Fibroblast of the aortic adventitia (primary cell): ENCODE measurements at regions not wholly inside any gene's neighbourhood (a gene's known extent, or its start where the extent isn't known, plus 50 kb on each side); places are given as distances from the start of the nearest gene placed in this dataset.

ENCODE experiments used
- DNase-seq: peaks from one replicate; pipeline ENCODE4 v3.0.0-alpha.2; 2010; ENCODE audit warnings: low read depth
- H3K4me3 ChIP-seq: 2 replicates; pipeline ENCODE4 v1.5.1; 2011; ENCODE audit warnings: low read depth, mild to moderate bottlenecking, control low read depth, low read length, moderate library complexity
- TF ChIP-seq, protein P1 (sequence below): IDR thresholded peaks from 2 replicates; pipeline ENCODE4 v1.5.1; 2011; ENCODE audit warnings: mild to moderate bottlenecking, low read length, control low read depth, inconsistent platforms; ENCODE audit not compliant: insufficient read depth

DNA sequence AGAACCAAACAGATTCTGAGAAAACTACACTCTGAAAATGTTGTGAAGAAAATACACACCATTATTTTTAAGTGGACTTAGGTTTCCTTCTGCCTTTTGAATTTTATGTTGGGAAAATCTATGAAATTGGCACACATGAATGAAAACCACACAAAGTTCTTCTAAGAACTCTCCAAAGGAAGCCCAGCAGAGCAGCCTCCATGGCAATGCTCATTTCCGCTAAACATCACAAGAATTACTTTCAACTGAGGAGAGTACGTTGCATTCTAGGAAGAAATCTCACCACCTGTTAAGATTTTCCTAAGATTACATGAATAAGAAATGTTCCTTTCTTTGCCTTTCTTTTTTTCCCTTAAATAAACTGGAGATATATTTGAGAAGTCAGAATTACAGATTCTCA is 154.2 kb downstream of the BARHL2 start:
- TF ChIP-seq, protein P1, sequence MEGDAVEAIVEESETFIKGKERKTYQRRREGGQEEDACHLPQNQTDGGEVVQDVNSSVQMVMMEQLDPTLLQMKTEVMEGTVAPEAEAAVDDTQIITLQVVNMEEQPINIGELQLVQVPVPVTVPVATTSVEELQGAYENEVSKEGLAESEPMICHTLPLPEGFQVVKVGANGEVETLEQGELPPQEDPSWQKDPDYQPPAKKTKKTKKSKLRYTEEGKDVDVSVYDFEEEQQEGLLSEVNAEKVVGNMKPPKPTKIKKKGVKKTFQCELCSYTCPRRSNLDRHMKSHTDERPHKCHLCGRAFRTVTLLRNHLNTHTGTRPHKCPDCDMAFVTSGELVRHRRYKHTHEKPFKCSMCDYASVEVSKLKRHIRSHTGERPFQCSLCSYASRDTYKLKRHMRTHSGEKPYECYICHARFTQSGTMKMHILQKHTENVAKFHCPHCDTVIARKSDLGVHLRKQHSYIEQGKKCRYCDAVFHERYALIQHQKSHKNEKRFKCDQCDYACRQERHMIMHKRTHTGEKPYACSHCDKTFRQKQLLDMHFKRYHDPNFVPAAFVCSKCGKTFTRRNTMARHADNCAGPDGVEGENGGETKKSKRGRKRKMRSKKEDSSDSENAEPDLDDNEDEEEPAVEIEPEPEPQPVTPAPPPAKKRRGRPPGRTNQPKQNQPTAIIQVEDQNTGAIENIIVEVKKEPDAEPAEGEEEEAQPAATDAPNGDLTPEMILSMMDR = no peak
- no peak for DNase-seq
- no peak overlapping the region for H3K4me3 ChIP-seq

DNA sequence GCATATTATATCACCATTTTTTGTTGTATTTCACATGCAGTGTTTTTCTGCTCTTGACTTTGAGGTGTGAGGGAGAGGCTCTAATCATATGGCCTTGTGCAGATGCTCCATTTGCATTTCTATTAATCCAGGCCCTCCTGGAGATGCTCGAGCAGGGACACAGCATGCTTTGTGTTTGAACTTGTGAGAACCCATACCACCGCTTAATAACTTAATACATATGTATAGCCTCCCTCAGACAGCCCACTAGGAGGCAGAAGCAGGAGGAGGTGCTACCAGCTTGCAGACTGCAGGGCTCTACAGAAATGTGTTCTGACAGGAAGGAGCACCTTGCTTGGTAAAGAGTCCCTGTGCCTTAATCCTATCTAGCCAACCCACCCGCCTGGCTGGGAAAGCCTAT is 155.2 kb downstream of the BARHL2 start:
- no peak overlapping the region for H3K4me3 ChIP-seq
- TF ChIP-seq, protein P1 = no peak
- DNase-seq = no peak

DNA sequence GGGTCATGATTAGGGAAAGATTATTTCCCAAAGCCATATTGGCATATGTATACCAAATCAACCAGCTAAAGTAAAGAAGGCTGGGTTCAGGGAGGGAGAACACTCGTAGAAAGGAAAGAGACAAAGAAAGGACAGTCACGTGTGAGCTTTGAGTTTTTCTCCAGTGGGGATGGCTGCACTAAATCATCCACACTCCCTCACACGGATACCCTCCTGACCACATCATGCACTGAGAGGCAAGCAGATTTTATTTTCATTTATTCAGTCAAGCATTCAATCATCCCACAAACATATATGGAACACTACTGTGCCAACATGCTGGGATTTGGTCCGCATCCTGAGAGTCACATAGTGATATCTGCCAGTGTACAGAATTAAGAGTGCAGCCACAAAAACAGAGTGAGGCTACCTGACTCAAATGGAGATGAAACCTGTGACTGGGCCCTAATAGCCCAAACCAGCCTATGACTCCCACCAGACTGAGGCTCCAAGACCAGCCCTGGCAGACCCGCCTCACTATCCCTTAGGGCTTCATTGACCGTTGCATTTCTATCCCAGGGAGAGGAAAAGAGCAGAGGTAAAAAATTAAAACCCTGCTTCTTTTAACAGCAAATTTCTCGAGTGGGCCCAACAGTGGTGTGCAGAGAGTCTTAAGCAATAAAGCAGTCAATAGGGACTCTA is 155.9 kb downstream of the BARHL2 start:
- H3K4me3 ChIP-seq = no peak overlapping the region
- no peak for DNase-seq
- TF ChIP-seq, protein P1 = no peak

DNA sequence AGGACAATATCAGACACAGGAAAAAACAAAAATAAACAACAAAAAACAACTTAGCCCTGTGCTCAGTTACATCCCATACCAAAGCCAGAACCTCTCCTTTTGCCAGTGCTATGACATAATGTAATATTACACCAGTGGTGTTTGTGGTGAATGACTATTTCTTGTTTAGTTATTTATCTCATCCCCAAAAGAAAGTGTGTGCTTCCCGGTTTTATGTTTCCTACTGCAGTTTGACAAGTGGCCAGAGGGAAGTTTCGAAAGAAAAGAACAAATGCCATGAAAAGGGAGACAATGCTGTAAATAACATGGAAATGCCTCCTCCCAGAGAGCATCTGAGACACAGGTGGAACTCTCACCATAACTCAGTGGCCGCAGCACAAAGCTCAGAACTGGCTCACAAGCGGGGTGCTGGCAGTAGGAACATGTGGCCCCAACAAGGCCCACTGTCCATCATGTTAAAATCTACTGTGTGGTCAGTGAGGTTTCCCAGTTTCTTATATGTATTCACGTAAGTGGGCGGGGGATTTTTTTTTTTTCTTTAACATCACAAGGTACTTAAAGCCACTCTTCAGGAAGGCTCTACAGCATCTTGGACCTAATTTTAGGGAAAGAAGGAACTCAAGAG is 158.2 kb downstream of the BARHL2 start:
- H3K4me3 ChIP-seq = no peak overlapping the region
- TF ChIP-seq, protein P1 = no peak
- no peak for DNase-seq

DNA sequence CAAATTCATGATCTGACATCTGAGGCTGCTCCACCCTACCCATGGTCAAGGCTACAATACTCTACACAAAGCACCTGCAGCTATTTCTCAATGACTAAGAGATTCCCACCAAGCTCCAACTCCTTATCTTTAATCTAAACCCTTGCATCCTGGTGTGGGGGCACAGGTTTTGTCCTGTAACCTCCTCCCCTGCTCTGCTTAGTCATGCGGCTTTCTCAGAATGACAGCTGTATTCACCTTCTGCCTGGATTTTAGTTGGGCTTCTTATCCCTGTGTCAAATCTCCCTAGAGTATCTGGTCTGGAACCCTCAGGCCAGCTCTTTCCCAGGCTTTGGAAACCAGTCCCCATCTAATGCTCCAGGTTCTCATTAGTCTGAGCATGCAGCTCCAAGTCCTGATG is 159.0 kb downstream of the BARHL2 start:
- TF ChIP-seq, protein P1 = no peak
- H3K4me3 ChIP-seq = no peak overlapping the region
- no peak for DNase-seq

DNA sequence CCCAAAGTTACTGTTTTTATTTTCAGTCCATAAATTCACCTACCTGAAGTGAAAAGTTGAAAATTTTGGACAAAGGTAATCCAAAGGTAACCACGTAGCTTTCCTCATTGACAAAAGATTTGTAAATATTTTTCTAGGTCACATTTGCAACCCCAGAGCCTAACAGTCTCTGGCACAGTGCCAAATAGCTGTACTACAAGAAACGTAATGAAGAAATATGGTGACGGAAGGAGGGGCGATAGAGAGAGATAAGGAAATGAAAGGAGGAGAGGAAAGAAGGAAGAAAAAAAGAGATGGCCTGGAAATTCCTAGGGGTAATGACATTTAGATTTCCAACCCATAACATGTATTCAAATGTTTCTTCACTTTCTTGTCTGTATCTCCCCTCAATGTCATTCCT is 159.4 kb downstream of the BARHL2 start:
- DNase-seq = no peak
- TF ChIP-seq, protein P1 = no peak
- H3K4me3 ChIP-seq = no peak overlapping the region
